ENCODE measurements at regions not wholly inside any gene's neighbourhood (a gene's known extent, or its start where the extent isn't known, plus 50 kb on each side); places are given as distances from the start of the nearest gene placed in this dataset.

DNA sequence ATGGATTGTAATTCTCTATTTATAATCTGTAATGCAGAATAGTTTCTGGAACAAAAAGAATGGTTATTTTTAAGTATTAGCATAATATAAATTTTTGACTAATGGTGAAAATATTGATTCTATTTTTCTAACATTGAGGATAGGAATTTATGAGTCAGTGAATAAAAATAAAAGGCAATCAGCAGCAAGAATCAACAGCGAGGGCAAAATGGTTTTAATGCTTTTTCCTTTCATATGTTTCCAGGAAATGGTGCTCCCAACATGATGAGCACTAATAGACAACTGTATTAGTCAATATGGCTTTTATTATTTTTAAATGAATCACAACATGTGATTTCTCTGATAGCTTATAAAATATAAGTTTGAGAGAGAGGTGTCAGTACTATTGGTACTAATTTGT is 90.7 kb upstream of the TFPI start:
- Histone ChIP-seq H4K8ac (ENCODE audit: extremely low read depth, insufficient read depth, low read length) (no peak overlapping the region), H2BK20ac (ENCODE audit: low read length) (no peak overlapping the region), H3K79me1 (ENCODE audit: low read depth, low read length) (no peaks in the 10 kb centered on the region), H3K27me3 (replicated peaks in 1 of 4; ENCODE audit: control insufficient read depth in 3 of 4, extremely low read depth in 1 of 4, insufficient read depth in 3 of 4, low read length in 3 of 4) (no peaks in the 10 kb centered on the region), H3K9ac (replicated peaks in 1 of 4; ENCODE audit: extremely low read depth in 1 of 4, low read depth in 3 of 4, low read length in 3 of 4) (no peak overlapping the region), H2BK5ac (ENCODE audit: low read depth, low read length) (no peak overlapping the region), H3K9me3 (ENCODE audit: insufficient read depth in 2 of 2, low read depth in 1 of 2, low read length in 1 of 2) (no peaks in the 10 kb centered on the region), H3K18ac (ENCODE audit: extremely low read depth, low read length) (no peak overlapping the region), H3K4me1 (replicated peaks in 1 of 4; ENCODE audit: control insufficient read depth in 3 of 4, insufficient read depth in 4 of 4, low read length in 3 of 4) (no peaks in the 10 kb centered on the region), H2BK15ac (ENCODE audit: low read length) (no peak overlapping the region), H2AFZ (ENCODE audit: low read length) (no peak overlapping the region), H4K91ac (replicated peaks; ENCODE audit: insufficient read length, low read length) (no peak overlapping the region), H2AK5ac (ENCODE audit: low read depth, low read length) (no peak overlapping the region), H3K36me3 (ENCODE audit: control insufficient read depth in 2 of 4, insufficient read depth in 4 of 4, low read length in 3 of 4) (no peaks in the 10 kb centered on the region), H2BK12ac (ENCODE audit: low read depth, low read length) (no peak overlapping the region), H3K4me3 (ENCODE audit: extremely low read depth in 1 of 4, insufficient read depth in 2 of 4, low read depth in 3 of 4, low read length in 4 of 4) (no peak overlapping the region), H3K14ac (ENCODE audit: insufficient read length) (no peak overlapping the region), H3K4me2 (ENCODE audit: insufficient read depth in 1 of 2, low read depth in 2 of 2, low read length in 2 of 2) (no peak overlapping the region), H3K4ac (replicated peaks; ENCODE audit: insufficient read length, low read depth, low read length) (no peak overlapping the region), H3K79me2 (ENCODE audit: control insufficient read depth in 1 of 2, insufficient read depth in 2 of 2, low read length in 2 of 2) (no peaks in the 10 kb centered on the region), H3K27ac (ENCODE audit: low read depth, low read length) (no peak overlapping the region), H3K56ac (replicated peaks; ENCODE audit: insufficient read length, low read depth, low read length) (no peak overlapping the region), H4K5ac (ENCODE audit: insufficient read length, low read depth, low read length) (no peak overlapping the region), H4K20me1 (replicated peaks in 1 of 2; ENCODE audit: control insufficient read depth in 1 of 2, insufficient read depth in 2 of 2, low read length in 2 of 2) (no peaks in the 10 kb centered on the region), H2BK120ac (replicated peaks; ENCODE audit: low read depth, low read length) (no peak overlapping the region), H3K23ac (ENCODE audit: insufficient read length) (no peak overlapping the region), H3K23me2 (ENCODE audit: low read depth, low read length) (no peaks in the 10 kb centered on the region)
- CTCF ChIA-PET (ENCODE audit: partially characterized antibody), result interaction anchor here (1.2 to 2.0 kb wide), 2 partner anchors 11 to 14 kb away, joined by 4 to 9 read pairs; no protein-coding TSS in a partner anchor
- POLR2A ChIA-PET (ENCODE audit: partially characterized antibody), result no interaction called here
- 100% methylated on average over 1 of the region's 1 CpG; no CpG with 5 or more reads in 1 of the 2 experiments for WGBS, 2 experiments (ENCODE audit: extremely low coverage in 1 of 2, insufficient coverage in 1 of 2, insufficient read length in 1 of 2, insufficient replicate concordance in 2 of 2, low coverage in 1 of 2, low lambda C conversion rate in 2 of 2, missing lambda C conversion rate in 1 of 2)
- TF ChIP-seq SIRT6 (IDR thresholded peaks at IDR 0.05; ENCODE audit: low read length) (no peak), HDAC2 (IDR thresholded peaks at IDR 0.05; ENCODE audit: borderline replicate concordance in 1 of 2, low read depth in 2 of 2, low read length in 2 of 2) (no peak), KDM1A (IDR thresholded peaks at IDR 0.05; ENCODE audit: borderline replicate concordance, low read length) (no peak), JUN (IDR thresholded peaks at IDR 0.05; ENCODE audit: low read depth, low read length) (no peak), SAP30 (IDR thresholded peaks at IDR 0.05; ENCODE audit: insufficient read depth, insufficient replicate concordance, low read length) (no peak), POU5F1 (IDR thresholded peaks at IDR 0.05; ENCODE audit: low read depth, low read length) (no peak), POLR2A (IDR thresholded peaks at IDR 0.05; ENCODE audit: control extremely low read depth in 1 of 2, low read depth in 2 of 2, low read length in 2 of 2) (no peak), RFX5 (IDR thresholded peaks at IDR 0.05; ENCODE audit: borderline replicate concordance, low read depth, low read length) (no peak)
- no peak for DNase-seq (ENCODE audit: low read depth in 1 of 2, low spot score in 2 of 2)
- no peak for FAIRE-seq

All from H1 (cell line).